ENCODE measurements at regions not wholly inside any gene's neighbourhood (a gene's known extent, or its start where the extent isn't known, plus 50 kb on each side); places are given as distances from the start of the nearest gene placed in this dataset.

- TF ChIP-seq CTCF (IDR thresholded peaks at IDR 0.05) (no peak), POLR2A (IDR thresholded peaks at IDR 0.05) (no peak)
These were observed 262.0 kb downstream of the STK31 start for GRCh38 chr7:23972057-23972456.
